C4-2B (cell line): ENCODE measurements at regions not wholly inside any gene's neighbourhood (a gene's known extent, or its start where the extent isn't known, plus 50 kb on each side); places are given as distances from the start of the nearest gene placed in this dataset.

Source experiments
- ZFX ChIP-seq: fragments of 450-650 bp; IDR thresholded peaks from 2 replicates; pipeline ENCODE4 v1.6.1; 2017
- TF ChIP-seq, protein P1 (sequence below): fragments of 450-650 bp; conservative IDR thresholded peaks from 2 replicates; pipeline ENCODE4 v1.5.1; 2017; ENCODE audit warnings: mild to moderate bottlenecking

DNA sequence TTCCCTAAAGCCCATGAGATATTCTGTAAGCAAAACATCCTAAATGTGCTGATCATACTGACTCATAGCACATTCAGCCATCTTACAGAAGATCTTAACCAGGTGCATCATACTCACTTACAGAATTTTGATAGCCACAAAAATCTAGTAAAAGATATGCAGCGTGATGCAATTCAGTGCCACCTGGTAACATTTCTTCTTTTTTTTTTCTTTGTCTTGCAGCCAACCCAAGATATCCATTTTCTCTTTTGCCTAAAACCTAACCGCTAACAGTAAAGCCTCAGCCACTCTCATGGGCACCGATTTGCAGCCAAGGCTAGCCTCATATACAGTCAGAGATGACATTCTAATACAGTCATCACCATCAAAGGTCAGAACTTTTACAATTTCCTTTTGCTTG, 293.3 kb downstream of the HACE1 start:
- TF ChIP-seq, protein P1, sequence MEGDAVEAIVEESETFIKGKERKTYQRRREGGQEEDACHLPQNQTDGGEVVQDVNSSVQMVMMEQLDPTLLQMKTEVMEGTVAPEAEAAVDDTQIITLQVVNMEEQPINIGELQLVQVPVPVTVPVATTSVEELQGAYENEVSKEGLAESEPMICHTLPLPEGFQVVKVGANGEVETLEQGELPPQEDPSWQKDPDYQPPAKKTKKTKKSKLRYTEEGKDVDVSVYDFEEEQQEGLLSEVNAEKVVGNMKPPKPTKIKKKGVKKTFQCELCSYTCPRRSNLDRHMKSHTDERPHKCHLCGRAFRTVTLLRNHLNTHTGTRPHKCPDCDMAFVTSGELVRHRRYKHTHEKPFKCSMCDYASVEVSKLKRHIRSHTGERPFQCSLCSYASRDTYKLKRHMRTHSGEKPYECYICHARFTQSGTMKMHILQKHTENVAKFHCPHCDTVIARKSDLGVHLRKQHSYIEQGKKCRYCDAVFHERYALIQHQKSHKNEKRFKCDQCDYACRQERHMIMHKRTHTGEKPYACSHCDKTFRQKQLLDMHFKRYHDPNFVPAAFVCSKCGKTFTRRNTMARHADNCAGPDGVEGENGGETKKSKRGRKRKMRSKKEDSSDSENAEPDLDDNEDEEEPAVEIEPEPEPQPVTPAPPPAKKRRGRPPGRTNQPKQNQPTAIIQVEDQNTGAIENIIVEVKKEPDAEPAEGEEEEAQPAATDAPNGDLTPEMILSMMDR = no peak
- TF ChIP-seq ZFX = no peak
